Fibroblast of upper back skin (primary cell): ENCODE measurements at regions not wholly inside any gene's neighbourhood (a gene's known extent, or its start where the extent isn't known, plus 50 kb on each side); places are given as distances from the start of the nearest gene placed in this dataset.

ENCODE experiments used
- DNase-seq: peaks from one replicate; pipeline ENCODE4 v3.0.0-alpha.2; 2013

GRCh38 chr4:97457253-97457652 lies 686.0 kb downstream of the STPG2 start:
- DNase-seq, result no peak

GRCh38 chr4:97468272-97468671 lies 675.0 kb downstream of the STPG2 start:
- DNase-seq, result no peak

DNA sequence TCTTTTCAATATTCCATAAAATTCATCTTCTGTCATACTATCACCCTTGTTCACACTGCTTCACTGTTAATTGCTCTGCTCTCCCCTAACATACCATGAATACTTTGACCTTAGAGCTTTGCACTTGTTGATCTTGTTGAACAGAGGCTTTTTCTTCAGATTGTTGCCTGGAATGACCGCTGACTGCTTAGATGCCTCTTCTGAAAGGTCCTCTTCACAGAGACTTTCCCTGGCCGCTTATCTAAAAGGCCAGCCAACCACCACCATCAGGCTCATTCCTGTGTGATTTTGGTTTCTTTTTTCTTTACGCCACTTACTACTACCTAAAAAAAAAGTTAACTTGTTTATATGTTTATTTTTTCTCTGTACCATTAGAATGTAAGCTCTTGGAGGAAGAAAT lies 667.7 kb downstream of the STPG2 start:
- DNase-seq, result no peak

DNA sequence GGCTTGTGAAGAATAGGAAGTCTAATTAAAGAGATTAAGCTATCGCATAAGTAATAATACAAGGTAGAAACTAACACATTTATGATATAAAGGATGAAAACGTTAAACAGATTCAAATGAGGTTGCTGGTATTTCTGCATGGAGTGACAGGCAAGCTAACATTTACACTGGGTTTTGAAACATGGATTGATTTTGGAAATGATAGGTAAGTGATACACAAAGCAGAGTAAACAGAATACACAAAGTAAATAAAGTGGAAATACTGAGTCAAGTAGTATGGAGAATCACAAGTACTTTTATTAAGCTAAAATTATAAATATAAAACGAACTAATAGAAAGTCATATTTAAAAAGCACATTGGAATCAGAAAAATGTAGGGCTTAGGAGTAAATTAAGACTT lies 665.3 kb downstream of the STPG2 start:
- DNase-seq, result no peak

- DNase-seq, result no peak
Observed at GRCh38 chr4:97479388-97479787, 663.9 kb downstream of the STPG2 start.

DNA sequence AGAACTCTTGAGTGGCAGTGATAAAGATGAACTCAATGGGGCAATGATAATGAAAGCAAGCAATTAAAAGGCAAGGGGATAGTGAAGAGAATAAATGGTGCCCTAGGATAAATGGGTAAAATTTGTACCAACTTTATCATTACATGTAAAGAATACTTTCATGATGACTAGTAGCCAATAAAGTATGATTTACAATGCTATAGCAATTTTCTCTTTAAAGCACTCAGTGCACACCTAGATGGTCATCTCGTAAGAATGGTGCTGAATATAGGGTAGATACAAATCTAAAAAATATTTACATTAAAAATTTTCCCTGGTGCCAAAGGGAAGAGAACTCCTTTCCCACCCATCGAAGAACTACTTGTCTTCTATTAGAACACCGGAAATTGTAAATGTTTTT lies 651.4 kb downstream of the STPG2 start:
- DNase-seq, result no peak

- peak; percentile 2 for DNase-seq
Observed at GRCh38 chr4:97493815-97494518, 649.3 kb downstream of the STPG2 start.

DNA sequence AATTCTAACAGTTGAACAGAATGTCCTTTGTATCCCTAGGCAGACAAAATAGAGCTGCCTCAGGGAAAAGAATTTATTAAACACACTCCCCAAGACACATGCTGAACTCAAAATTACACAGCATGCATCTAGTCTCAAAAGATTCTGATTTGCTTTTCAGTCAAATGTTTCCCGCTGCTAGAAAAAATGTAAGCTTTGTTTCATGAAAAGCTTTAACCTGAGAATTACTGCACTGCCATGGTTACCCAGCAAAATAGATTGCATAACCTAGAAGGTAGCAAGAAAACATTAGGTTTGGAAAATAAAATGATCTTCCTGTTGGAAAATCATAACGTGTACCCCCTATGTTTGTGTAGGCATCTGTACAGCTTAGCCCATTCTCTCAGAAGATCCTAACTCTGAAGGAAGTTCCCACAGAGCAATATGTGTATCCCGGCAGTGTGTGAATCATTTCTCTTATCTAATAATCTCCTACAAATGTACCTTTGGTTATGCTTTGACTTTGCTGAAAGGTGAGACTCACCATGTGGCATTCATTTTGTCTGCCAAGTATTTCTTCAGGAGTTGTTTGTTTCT lies 646.9 kb downstream of the STPG2 start:
- DNase-seq, result no peak

GRCh38 chr4:97498875-97499274 lies 644.4 kb downstream of the STPG2 start:
- DNase-seq, result peak; percentile 64

DNA sequence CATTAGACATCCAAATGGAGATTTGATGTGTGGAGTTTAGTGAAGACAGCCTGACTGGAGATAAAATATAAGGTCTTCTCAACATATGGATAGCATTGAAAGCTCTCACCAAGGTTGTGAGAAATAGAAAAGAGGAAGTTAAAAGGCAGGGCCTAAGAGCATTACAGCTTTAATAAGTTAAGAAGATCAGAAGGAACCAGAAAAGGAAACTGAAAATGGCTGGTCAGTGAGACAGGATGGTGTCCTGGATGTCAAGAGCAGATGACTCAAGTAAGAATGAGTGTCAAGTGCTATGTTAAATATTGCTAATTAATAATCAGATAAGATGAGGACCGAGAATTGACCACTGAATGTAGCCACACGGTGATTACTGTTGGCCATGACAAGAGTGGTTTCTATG lies 642.9 kb downstream of the STPG2 start:
- no peak for DNase-seq

- no peak for DNase-seq
Observed at GRCh38 chr4:97504713-97505112, 638.6 kb downstream of the STPG2 start.

GRCh38 chr4:97507587-97508245 lies 635.6 kb downstream of the STPG2 start:
- DNase-seq, result peak; percentile 15
